ENCODE measurements at regions not wholly inside any gene's neighbourhood (a gene's known extent, or its start where the extent isn't known, plus 50 kb on each side); places are given as distances from the start of the nearest gene placed in this dataset.

GRCh38 chr12:84502180-84502860 lies 410.3 kb downstream of the SLC6A15 start:
- intact Hi-C loops (cut with micrococcal nuclease; ENCODE audit: unreplicated experiment): loop anchor here (2.0 to 10.0 kb wide), 3 partner anchors 675 to 1978 kb away; no protein-coding TSS in a partner anchor
- Mint-ChIP-seq H3K9me3 (ENCODE audit: low read depth, unreplicated experiment) (no peaks in the 10 kb centered on the region), H3K27me3 (ENCODE audit: unreplicated experiment) (no peaks in the 10 kb centered on the region), H3K36me3 (ENCODE audit: insufficient read depth, unreplicated experiment) (no peaks in the 10 kb centered on the region), H3K27ac (ENCODE audit: unreplicated experiment) (no peak overlapping the region), H3K4me1 (ENCODE audit: low read depth, unreplicated experiment) (peaks cover 16% of the 10 kb centered on the region), H3K4me3 (ENCODE audit: low read depth, unreplicated experiment) (no peak overlapping the region)
- no peak for TF ChIP-seq CTCF (IDR thresholded peaks at IDR 0.05; ENCODE audit: unreplicated experiment)
- BruUV-seq (replicated peaks): no TSS peak
- DNase-seq: no peak
- CTCF ChIA-PET: interaction anchor here (0.5 kb wide), 1 partner anchor 1025 kb away, joined by 3 read pairs; no protein-coding TSS in a partner anchor

GRCh38 chr12:84497819-84498218 lies 414.8 kb downstream of the SLC6A15 start:
- Mint-ChIP-seq H3K4me1 (ENCODE audit: low read depth, unreplicated experiment) (peaks cover 10% of the 10 kb centered on the region), H3K9me3 (ENCODE audit: low read depth, unreplicated experiment) (no peaks in the 10 kb centered on the region), H3K27me3 (ENCODE audit: unreplicated experiment) (no peaks in the 10 kb centered on the region), H3K36me3 (ENCODE audit: insufficient read depth, unreplicated experiment) (no peaks in the 10 kb centered on the region), H3K4me3 (ENCODE audit: low read depth, unreplicated experiment) (no peak overlapping the region), H3K27ac (ENCODE audit: unreplicated experiment) (no peak overlapping the region)
- TF ChIP-seq CTCF (IDR thresholded peaks at IDR 0.05; ENCODE audit: unreplicated experiment): no peak
- DNase-seq: no peak
- no TSS peak for BruUV-seq (replicated peaks)
- intact Hi-C loops (cut with micrococcal nuclease; ENCODE audit: unreplicated experiment): no loop called here
- CTCF ChIA-PET: no interaction called here

GRCh38 chr12:84495711-84496110 lies 416.9 kb downstream of the SLC6A15 start:
- H3K9me3 Mint-ChIP-seq (ENCODE audit: low read depth, unreplicated experiment): no peaks in the 10 kb centered on the region
- no peaks in the 10 kb centered on the region for H3K27me3 Mint-ChIP-seq (ENCODE audit: unreplicated experiment)
- BruUV-seq (replicated peaks): no TSS peak
- no peak overlapping the region for H3K27ac Mint-ChIP-seq (ENCODE audit: unreplicated experiment)
- no peak for DNase-seq
- CTCF ChIA-PET: no interaction called here
- no peak overlapping the region for H3K4me3 Mint-ChIP-seq (ENCODE audit: low read depth, unreplicated experiment)
- intact Hi-C loops (cut with micrococcal nuclease; ENCODE audit: unreplicated experiment): no loop called here
- H3K36me3 Mint-ChIP-seq (ENCODE audit: insufficient read depth, unreplicated experiment): no peaks in the 10 kb centered on the region
- H3K4me1 Mint-ChIP-seq (ENCODE audit: low read depth, unreplicated experiment): no peaks in the 10 kb centered on the region
- no peak for TF ChIP-seq CTCF (IDR thresholded peaks at IDR 0.05; ENCODE audit: unreplicated experiment)

GRCh38 chr12:84492351-84492883 lies 420.2 kb downstream of the SLC6A15 start:
- no peak for DNase-seq
- TF ChIP-seq CTCF (IDR thresholded peaks at IDR 0.05; ENCODE audit: unreplicated experiment): no peak
- no peak overlapping the region for H3K27ac Mint-ChIP-seq (ENCODE audit: unreplicated experiment)
- H3K4me3 Mint-ChIP-seq (ENCODE audit: low read depth, unreplicated experiment): no peak overlapping the region
- no peaks in the 10 kb centered on the region for H3K4me1 Mint-ChIP-seq (ENCODE audit: low read depth, unreplicated experiment)
- no TSS peak for BruUV-seq (replicated peaks)
- H3K36me3 Mint-ChIP-seq (ENCODE audit: insufficient read depth, unreplicated experiment): no peaks in the 10 kb centered on the region
- CTCF ChIA-PET: no interaction called here
- no peaks in the 10 kb centered on the region for H3K9me3 Mint-ChIP-seq (ENCODE audit: low read depth, unreplicated experiment)
- no peaks in the 10 kb centered on the region for H3K27me3 Mint-ChIP-seq (ENCODE audit: unreplicated experiment)
- intact Hi-C loops (cut with micrococcal nuclease; ENCODE audit: unreplicated experiment): no loop called here
